ENCODE measurements at regions not wholly inside any gene's neighbourhood (a gene's known extent, or its start where the extent isn't known, plus 50 kb on each side); places are given as distances from the start of the nearest gene placed in this dataset.

- no peak for DNase-seq (ENCODE audit: low read depth)
These were observed 235.9 kb downstream of the ARRDC4 start for GRCh38 chr15:98196371-98196770.

DNA sequence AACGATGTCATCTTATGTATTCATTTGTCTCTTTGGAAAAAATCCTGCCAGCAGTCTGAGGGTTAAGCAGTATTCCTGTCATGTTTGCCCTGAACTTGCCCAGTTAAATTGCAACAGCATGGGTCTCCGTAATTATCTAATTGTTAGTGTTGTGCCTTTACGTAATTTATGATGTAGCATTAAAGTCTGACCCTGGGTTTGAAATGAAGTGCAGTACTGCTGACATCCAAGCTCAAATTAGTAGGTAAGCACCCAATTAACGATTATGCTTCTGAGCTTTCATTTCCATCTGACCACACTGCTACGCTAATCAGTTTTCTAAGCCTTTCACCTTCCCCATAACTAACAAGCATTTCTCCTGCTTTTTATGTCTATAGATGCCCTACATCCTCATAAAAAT, 241.8 kb downstream of the ARRDC4 start:
- DNase-seq (ENCODE audit: low read depth), result no peak

DNA sequence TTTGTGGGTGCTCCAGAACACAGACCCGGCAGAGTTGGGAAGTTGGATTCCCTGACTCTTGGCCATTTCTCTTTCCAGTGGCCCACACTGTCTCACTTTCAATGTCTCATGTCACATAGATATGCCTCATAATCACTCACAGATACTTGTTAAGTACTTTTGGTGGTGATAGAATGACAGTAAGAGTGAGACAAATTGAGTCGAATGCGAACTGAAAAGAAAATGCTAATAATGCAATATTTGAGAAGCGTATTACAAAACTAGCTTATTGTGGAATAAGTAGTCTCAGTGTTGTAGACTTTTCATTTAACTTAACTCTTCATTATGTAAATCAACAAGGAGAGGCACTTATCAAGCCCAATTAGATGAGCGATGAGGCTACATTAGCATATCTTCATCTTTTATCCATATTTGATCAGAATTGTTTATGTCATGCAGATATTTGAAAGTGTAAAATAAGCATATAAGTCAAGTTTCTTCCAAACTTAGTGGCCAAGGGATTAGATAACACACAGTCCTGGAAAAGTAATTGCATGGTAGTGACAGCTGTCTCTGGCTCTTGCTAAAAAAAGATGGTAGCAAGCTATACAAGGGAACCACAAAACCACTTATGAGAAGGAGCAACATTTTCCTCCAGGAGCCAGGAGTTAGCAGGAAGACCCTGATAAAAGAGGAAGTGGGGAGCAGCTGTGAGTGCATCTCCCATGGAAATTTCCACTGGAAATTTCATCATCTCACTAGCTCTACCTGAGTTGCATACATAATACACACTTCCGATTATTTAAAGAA, 243.6 kb downstream of the ARRDC4 start:
- no peak for DNase-seq (ENCODE audit: low read depth)

GRCh38 chr15:98207928-98208327, 247.4 kb downstream of the ARRDC4 start:
- DNase-seq (ENCODE audit: low read depth), result no peak

DNA sequence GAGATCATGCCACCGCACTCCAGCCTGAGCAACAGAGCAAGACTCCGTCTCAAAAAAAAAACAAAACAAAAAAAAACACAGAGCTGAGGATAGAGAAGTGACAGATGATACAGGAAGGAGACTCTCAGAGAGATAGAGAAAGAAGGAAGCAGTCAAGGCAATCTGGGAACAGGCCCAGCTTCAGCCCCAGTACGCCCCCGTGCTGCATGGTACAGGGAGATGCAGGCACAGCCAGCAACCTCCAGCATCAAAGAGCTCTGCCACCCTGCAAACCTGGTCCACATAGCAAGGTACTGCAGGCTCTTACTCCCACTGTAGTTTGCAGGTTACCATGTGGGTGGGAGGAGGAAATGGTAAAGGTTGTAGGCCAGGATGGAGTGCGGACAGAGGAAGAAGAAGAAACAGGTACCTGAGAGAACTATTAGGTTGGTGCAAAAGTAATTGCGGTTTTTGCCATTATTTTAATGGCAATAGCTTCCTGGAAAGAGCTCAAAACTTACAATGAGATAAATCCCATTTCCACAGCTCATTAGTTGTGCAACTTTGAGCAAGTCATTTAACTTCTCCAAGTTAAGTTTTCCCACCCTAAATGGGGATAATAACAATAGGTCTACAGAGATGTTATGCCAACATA, 253.0 kb downstream of the ARRDC4 start:
- no peak for DNase-seq (ENCODE audit: low read depth)

DNA sequence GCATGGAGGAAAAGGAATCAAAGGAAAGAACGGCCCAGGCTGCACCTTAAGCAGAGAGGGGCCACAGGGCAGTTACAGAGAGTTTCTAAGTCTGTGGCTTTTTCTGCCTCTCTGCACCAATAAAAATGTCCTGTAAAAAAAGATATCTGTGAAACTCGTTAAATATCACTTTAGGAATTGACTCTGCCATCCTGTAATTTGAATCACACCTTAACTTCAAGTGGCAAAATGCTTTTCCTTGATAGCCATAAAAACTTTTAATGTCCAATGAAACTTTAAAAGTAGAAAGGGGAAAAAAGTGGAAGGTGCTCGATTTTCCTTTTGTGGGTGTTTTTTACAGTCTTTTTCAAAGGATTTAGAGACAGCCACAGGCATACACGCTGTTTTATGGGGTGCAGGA, 255.7 kb downstream of the ARRDC4 start:
- DNase-seq (ENCODE audit: low read depth), result no peak

- no peak for DNase-seq (ENCODE audit: low read depth)
These were observed 256.9 kb downstream of the ARRDC4 start for GRCh38 chr15:98217356-98217755.

DNA sequence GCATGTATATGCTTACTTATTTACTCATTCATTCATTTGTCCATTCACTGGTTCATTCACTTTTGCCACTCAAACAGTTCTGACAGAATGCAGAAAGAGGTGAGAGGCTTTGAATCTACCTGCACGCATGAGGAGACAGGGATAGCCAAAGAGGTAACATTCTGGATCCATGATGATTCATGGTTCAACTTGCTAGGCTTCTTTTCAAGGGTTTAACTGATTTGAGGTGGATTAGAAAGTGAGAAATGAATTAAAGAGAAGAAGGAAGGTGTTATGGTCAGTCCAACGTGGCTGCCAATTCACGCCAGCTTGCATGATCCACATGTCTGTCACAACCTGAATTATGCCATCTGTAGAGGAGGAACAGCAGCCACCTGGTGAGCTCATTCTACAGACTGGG, 260.6 kb downstream of the ARRDC4 start:
- no peak for DNase-seq (ENCODE audit: low read depth)

- no peak for DNase-seq (ENCODE audit: low read depth)
These were observed 261.1 kb downstream of the ARRDC4 start for GRCh38 chr15:98221577-98221976.

- no peak for DNase-seq (ENCODE audit: low read depth)
These were observed 265.6 kb downstream of the ARRDC4 start for GRCh38 chr15:98226149-98226548.

DNA sequence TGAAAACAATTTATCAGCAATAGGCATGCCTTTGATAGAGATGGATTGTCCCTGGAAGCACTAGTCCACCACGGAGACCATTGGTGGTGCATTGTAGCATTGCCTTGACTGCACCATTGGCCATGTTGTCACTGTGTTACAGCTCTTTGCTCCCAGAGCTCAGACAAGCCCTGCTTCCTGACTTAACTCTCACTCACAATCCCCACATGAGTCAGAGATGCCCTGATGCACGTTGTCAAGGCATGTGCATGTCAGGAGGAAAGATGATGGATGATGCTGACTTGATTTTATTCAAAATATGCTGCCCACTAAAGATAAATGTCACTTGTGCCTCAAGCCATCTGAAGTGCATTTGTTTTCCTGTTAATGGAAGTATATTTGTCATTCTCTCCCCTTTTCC, 266.1 kb downstream of the ARRDC4 start:
- peak; percentile 8 for DNase-seq (ENCODE audit: low read depth)

- DNase-seq (ENCODE audit: low read depth), result no peak
These were observed 268.3 kb downstream of the ARRDC4 start for GRCh38 chr15:98228846-98229245.

DNA sequence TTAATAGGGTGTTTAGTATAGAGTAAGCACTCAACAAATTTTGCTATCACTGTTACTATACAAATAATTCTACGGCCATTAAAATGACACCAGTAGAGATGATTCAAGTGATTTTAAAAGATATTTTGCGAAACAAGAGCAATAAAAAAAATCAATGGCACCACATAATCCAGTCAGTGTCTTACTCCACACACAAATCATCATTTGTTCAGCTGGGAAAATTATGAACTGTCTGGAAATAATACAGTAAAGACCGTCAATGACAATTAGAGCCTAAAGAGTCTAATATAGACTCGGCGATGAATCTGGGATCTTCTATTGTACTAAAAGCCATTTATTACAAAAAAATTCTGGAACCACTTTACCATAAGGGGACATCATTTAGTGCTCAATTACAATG, 270.5 kb downstream of the ARRDC4 start:
- DNase-seq (ENCODE audit: low read depth), result no peak

- DNase-seq (ENCODE audit: low read depth), result peak; percentile 75
These were observed 271.4 kb downstream of the ARRDC4 start for GRCh38 chr15:98231696-98232440.

GRCh38 chr15:98232761-98233160, 272.3 kb downstream of the ARRDC4 start:
- DNase-seq (ENCODE audit: low read depth), result no peak

DNA sequence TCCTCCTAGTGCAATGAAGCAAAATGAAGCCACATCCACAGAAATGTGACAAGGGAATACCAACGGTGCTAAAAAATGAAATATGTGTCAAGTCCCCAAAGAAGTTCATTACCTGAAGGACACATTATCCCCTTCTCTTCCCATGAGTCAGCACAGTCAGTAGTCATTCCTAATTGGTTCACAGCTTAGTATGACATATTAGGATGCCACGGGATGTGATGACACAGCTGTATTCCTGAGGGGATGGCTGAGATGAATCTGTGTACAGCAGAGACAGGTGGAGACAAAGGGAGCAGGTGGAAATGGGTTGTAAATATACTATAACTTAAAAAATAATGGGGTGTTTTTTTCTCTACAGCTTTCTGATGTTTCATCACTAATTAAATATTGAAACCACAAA, 273.4 kb downstream of the ARRDC4 start:
- peak; percentile 2 for DNase-seq (ENCODE audit: low read depth)

DNA sequence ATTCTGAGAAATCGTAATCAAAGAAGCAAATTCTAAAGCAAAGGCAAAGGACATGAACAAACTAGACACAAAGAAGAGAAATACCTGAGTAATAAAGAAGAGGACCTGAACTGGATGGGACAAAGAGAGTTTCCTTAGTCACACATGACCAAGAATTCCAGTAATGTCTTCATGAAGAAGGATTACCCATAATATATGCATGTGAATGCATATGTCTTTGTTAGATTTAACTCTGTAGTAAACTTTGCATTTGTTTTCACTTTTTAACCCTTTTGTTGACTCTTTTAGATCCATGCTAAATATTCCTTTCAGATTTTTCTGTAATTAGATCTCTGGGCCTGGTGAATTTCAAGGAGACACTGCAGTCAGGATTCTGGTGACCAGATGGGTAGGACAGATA, 279.8 kb downstream of the ARRDC4 start:
- DNase-seq (ENCODE audit: low read depth), result no peak

DNA sequence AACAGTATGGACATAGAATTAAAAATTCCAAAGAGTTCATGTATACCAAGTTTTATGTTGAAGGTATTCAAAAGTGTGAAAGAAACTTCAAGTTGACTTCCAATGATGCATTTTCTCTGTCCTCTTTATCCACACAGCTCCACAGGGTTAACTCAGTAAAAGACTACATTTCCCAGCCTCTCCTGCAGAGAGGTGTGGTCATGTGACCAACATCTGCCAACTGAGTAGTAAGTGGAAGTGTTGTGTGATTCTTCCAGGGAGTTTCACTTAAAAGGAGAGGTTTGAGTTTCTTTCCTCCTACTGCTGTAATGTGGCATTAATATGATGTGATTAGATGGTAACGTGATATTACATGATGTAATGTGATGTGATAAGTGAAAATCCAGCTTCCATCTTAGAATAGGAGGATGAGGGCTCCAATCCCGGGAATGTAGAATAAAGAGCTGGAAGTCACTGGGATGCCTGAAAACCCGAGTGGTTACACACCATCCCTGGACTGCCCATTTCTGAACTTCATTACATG, 280.6 kb downstream of the ARRDC4 start:
- DNase-seq (ENCODE audit: low read depth), result no peak

GRCh38 chr15:98257290-98257689, 296.8 kb downstream of the ARRDC4 start:
- no peak for DNase-seq (ENCODE audit: low read depth)

- no peak for DNase-seq (ENCODE audit: low read depth)
These were observed 303.3 kb downstream of the ARRDC4 start for GRCh38 chr15:98263787-98264186.

- DNase-seq (ENCODE audit: low read depth), result no peak
These were observed 305.8 kb downstream of the ARRDC4 start for GRCh38 chr15:98266295-98266694.

DNA sequence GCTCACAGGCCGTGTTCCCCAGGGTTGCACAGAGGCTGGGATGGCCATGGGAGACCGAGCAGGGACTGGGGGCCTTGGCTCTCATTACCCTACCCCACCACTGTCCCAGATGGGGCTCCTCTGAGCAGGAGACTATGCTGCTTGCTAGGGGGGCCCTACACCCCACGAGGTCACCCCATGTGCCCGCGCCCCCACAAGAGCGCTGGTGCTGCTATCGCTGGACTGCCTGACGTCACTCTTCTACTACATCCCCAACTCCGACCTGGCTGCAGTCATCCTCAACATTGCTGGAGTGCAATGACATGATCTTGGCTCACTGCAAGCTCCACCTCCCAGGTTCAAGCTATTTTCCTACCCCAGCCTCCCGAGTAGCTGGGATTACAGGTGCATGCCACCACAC, 307.7 kb downstream of the ARRDC4 start:
- no peak for DNase-seq (ENCODE audit: low read depth)

DNA sequence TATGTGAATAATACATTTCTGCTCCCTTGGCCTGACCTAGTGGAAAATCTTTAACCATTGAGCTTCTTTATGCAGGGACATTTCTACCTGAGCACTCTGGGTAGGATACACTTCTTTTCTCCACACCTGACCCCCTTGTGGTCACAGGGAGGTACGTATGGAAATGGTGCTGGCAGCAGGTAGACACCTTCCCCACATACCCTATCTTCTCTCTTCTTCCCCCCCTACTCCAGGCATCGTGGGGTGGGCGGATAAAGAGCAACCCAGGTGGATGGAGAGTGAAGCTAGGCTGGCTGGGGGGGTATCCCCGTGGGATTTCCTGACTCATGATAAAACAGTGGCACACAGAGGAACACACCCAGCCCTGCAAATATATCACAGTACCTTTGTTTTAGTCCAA, 312.1 kb downstream of the ARRDC4 start:
- DNase-seq (ENCODE audit: low read depth), result no peak
